GM20000 (cell line): ENCODE measurements at regions not wholly inside any gene's neighbourhood (a gene's known extent, or its start where the extent isn't known, plus 50 kb on each side); places are given as distances from the start of the nearest gene placed in this dataset.

Experiments
- DNase-seq: peaks from one replicate; pipeline ENCODE4 v3.0.0; 2012; ENCODE audit warnings: low spot score
- CTCF ChIP-seq: IDR thresholded peaks from 2 replicates; pipeline ENCODE4 v1.5.1; 2012; ENCODE audit warnings: mild to moderate bottlenecking, control low read depth; ENCODE audit errors: extremely low read depth, missing control alignments

- no peak for TF ChIP-seq CTCF
- DNase-seq: no peak
Observed at GRCh38 chr2:58608146-58608545, 367.0 kb upstream of the FANCL start.

- no peak for DNase-seq
Observed at GRCh38 chr2:58607448-58607847, 366.3 kb upstream of the FANCL start.

GRCh38 chr2:58606799-58607198 is 365.7 kb upstream of the FANCL start:
- TF ChIP-seq CTCF: no peak
- DNase-seq: no peak

More at GRCh38 chr2:58607448-58607847, 366.3 kb upstream of the FANCL start:
- TF ChIP-seq CTCF: no peak

GRCh38 chr2:58604096-58604495 is 363.0 kb upstream of the FANCL start:
- DNase-seq: no peak
- TF ChIP-seq CTCF: no peak

- no peak for DNase-seq
Observed at GRCh38 chr2:58601017-58601416, 359.9 kb upstream of the FANCL start.

GRCh38 chr2:58598171-58598570 is 357.0 kb upstream of the FANCL start:
- TF ChIP-seq CTCF: no peak
- no peak for DNase-seq

More at GRCh38 chr2:58601017-58601416, 359.9 kb upstream of the FANCL start:
- TF ChIP-seq CTCF: no peak

GRCh38 chr2:58595714-58596113 is 354.6 kb upstream of the FANCL start:
- DNase-seq: no peak
- TF ChIP-seq CTCF: no peak

GRCh38 chr2:58594762-58595161 is 353.6 kb upstream of the FANCL start:
- TF ChIP-seq CTCF: no peak
- no peak for DNase-seq
